T-helper 17 cell (primary cell): ENCODE measurements at regions not wholly inside any gene's neighbourhood (a gene's known extent, or its start where the extent isn't known, plus 50 kb on each side); places are given as distances from the start of the nearest gene placed in this dataset.

Experiments
- ATAC-seq: fragments of 150-1000 bp; cut with Tn5 transposase; 2 replicates; pipeline ENCODE4 v1.10.0; 2021; ENCODE audit warnings: mild to moderate bottlenecking, moderate library complexity
- DNase-seq, 3 donors: peaks; one replicate each; pipeline versions ENCODE4 v3.0.0 to v3.0.0-alpha.2; 2020 to 2021
- H3K9me3 ChIP-seq: one replicate; pipeline ENCODE4 v1.7.0; 2013; ENCODE audit warnings: low read length, mild to moderate bottlenecking; ENCODE audit not compliant: control insufficient read depth, poor library complexity, severe bottlenecking
- H3K27ac Mint-ChIP-seq: one replicate; pipeline ENCODE4 v1.8.0; 2022; ENCODE audit warnings: mild to moderate bottlenecking, moderate library complexity, mixed read lengths
- H3K27me3 Mint-ChIP-seq: one replicate; pipeline ENCODE4 v1.8.0; 2022; ENCODE audit warnings: mixed read lengths
- H3K36me3 Mint-ChIP-seq: one replicate; pipeline ENCODE4 v1.8.0; 2022; ENCODE audit warnings: low read depth, mixed read lengths
- H3K4me1 Mint-ChIP-seq: one replicate; pipeline ENCODE4 v1.8.0; 2022; ENCODE audit warnings: mild to moderate bottlenecking, mixed read lengths
- H3K4me3 Mint-ChIP-seq: one replicate; pipeline ENCODE4 v1.8.0; 2022; ENCODE audit warnings: mild to moderate bottlenecking, moderate library complexity, mixed read lengths

- DNase-seq (no peak), ATAC-seq (no peak)
- no peaks in the 10 kb centered on the region for H3K9me3 ChIP-seq
- Mint-ChIP-seq H3K4me3 (no peak overlapping the region), H3K27ac (no peak overlapping the region), H3K36me3 (no peaks in the 10 kb centered on the region), H3K27me3 (no peaks in the 10 kb centered on the region), H3K4me1 (no peaks in the 10 kb centered on the region)
Observed at GRCh38 chr18:40469851-40470250, 1485.2 kb upstream of the PIK3C3 start.

GRCh38 chr18:40469316-40469715 lies 1485.7 kb upstream of the PIK3C3 start:
- H3K4me3 Mint-ChIP-seq: no peak overlapping the region
- H3K27me3 Mint-ChIP-seq: no peaks in the 10 kb centered on the region
- no peaks in the 10 kb centered on the region for H3K4me1 Mint-ChIP-seq
- no peaks in the 10 kb centered on the region for H3K36me3 Mint-ChIP-seq
- DNase-seq (no peak), ATAC-seq (no peak)
- H3K9me3 ChIP-seq: no peaks in the 10 kb centered on the region
- no peak overlapping the region for H3K27ac Mint-ChIP-seq

- H3K27ac Mint-ChIP-seq: no peak overlapping the region
- DNase-seq (no peak), ATAC-seq (no peak)
- H3K9me3 ChIP-seq: no peaks in the 10 kb centered on the region
- no peak overlapping the region for H3K4me3 Mint-ChIP-seq
- H3K36me3 Mint-ChIP-seq: no peaks in the 10 kb centered on the region
- no peaks in the 10 kb centered on the region for H3K27me3 Mint-ChIP-seq
- no peaks in the 10 kb centered on the region for H3K4me1 Mint-ChIP-seq
Observed at GRCh38 chr18:40464032-40464431, 1491.0 kb upstream of the PIK3C3 start.

GRCh38 chr18:40453903-40454302 lies 1501.1 kb upstream of the PIK3C3 start:
- H3K27me3 Mint-ChIP-seq: no peaks in the 10 kb centered on the region
- H3K36me3 Mint-ChIP-seq: no peaks in the 10 kb centered on the region
- no peak for ATAC-seq
- H3K27ac Mint-ChIP-seq: no peak overlapping the region
- no peak for DNase-seq
- no peaks in the 10 kb centered on the region for H3K4me1 Mint-ChIP-seq
- H3K4me3 Mint-ChIP-seq: no peak overlapping the region
- H3K9me3 ChIP-seq: no peaks in the 10 kb centered on the region

GRCh38 chr18:40452599-40452998 lies 1502.4 kb upstream of the PIK3C3 start:
- no peak for ATAC-seq

GRCh38 chr18:40450751-40451150 lies 1504.3 kb upstream of the PIK3C3 start:
- Mint-ChIP-seq H3K27ac (no peak overlapping the region), H3K4me3 (no peak overlapping the region), H3K27me3 (no peaks in the 10 kb centered on the region), H3K36me3 (no peaks in the 10 kb centered on the region), H3K4me1 (no peaks in the 10 kb centered on the region)
- no peak for DNase-seq
- no peak for ATAC-seq
- no peaks in the 10 kb centered on the region for H3K9me3 ChIP-seq

More at GRCh38 chr18:40452599-40452998, 1502.4 kb upstream of the PIK3C3 start:
- DNase-seq: no peak
- Mint-ChIP-seq H3K4me1 (no peaks in the 10 kb centered on the region), H3K36me3 (no peaks in the 10 kb centered on the region), H3K4me3 (no peak overlapping the region), H3K27me3 (no peaks in the 10 kb centered on the region), H3K27ac (no peak overlapping the region)
- no peaks in the 10 kb centered on the region for H3K9me3 ChIP-seq

- no peaks in the 10 kb centered on the region for H3K4me1 Mint-ChIP-seq
- H3K36me3 Mint-ChIP-seq: no peaks in the 10 kb centered on the region
- ATAC-seq (no peak), DNase-seq (no peak)
- H3K27me3 Mint-ChIP-seq: no peaks in the 10 kb centered on the region
- no peak overlapping the region for H3K4me3 Mint-ChIP-seq
- no peak overlapping the region for H3K27ac Mint-ChIP-seq
- H3K9me3 ChIP-seq: no peaks in the 10 kb centered on the region
Observed at GRCh38 chr18:40447820-40448219, 1507.2 kb upstream of the PIK3C3 start.

GRCh38 chr18:40440088-40440487 lies 1514.9 kb upstream of the PIK3C3 start:
- ATAC-seq (no peak), DNase-seq (no peak)
- no peaks in the 10 kb centered on the region for H3K4me1 Mint-ChIP-seq
- H3K36me3 Mint-ChIP-seq: no peaks in the 10 kb centered on the region
- no peak overlapping the region for H3K4me3 Mint-ChIP-seq
- H3K27me3 Mint-ChIP-seq: no peaks in the 10 kb centered on the region
- H3K27ac Mint-ChIP-seq: no peak overlapping the region
- H3K9me3 ChIP-seq: no peaks in the 10 kb centered on the region

GRCh38 chr18:40437517-40437916 lies 1517.5 kb upstream of the PIK3C3 start:
- H3K9me3 ChIP-seq: no peaks in the 10 kb centered on the region
- ATAC-seq: no peak
- H3K27ac Mint-ChIP-seq: no peak overlapping the region
- no peaks in the 10 kb centered on the region for H3K36me3 Mint-ChIP-seq
- no peaks in the 10 kb centered on the region for H3K27me3 Mint-ChIP-seq
- H3K4me3 Mint-ChIP-seq: no peak overlapping the region
- no peak for DNase-seq
- no peaks in the 10 kb centered on the region for H3K4me1 Mint-ChIP-seq

GRCh38 chr18:40431071-40431985 lies 1523.7 kb upstream of the PIK3C3 start:
- Mint-ChIP-seq H3K4me3 (no peak overlapping the region), H3K36me3 (no peaks in the 10 kb centered on the region), H3K4me1 (no peaks in the 10 kb centered on the region), H3K27ac (no peak overlapping the region), H3K27me3 (no peaks in the 10 kb centered on the region)
- no peak for ATAC-seq
- no peaks in the 10 kb centered on the region for H3K9me3 ChIP-seq
- no peak for DNase-seq

GRCh38 chr18:40423291-40423690 lies 1531.7 kb upstream of the PIK3C3 start:
- H3K4me1 Mint-ChIP-seq: no peaks in the 10 kb centered on the region
- no peaks in the 10 kb centered on the region for H3K36me3 Mint-ChIP-seq
- ATAC-seq (no peak), DNase-seq (no peak)
- no peaks in the 10 kb centered on the region for H3K27me3 Mint-ChIP-seq
- H3K9me3 ChIP-seq: no peaks in the 10 kb centered on the region
- no peak overlapping the region for H3K27ac Mint-ChIP-seq
- no peak overlapping the region for H3K4me3 Mint-ChIP-seq

GRCh38 chr18:40420675-40421074 lies 1534.4 kb upstream of the PIK3C3 start:
- no peaks in the 10 kb centered on the region for H3K9me3 ChIP-seq
- ATAC-seq: no peak
- Mint-ChIP-seq H3K4me3 (no peak overlapping the region), H3K27me3 (no peaks in the 10 kb centered on the region), H3K36me3 (no peaks in the 10 kb centered on the region), H3K4me1 (no peaks in the 10 kb centered on the region), H3K27ac (no peak overlapping the region)
- DNase-seq: no peak

GRCh38 chr18:40417501-40417900 lies 1537.5 kb upstream of the PIK3C3 start:
- Mint-ChIP-seq H3K36me3 (no peaks in the 10 kb centered on the region), H3K27ac (no peak overlapping the region), H3K4me1 (no peaks in the 10 kb centered on the region), H3K4me3 (no peak overlapping the region), H3K27me3 (no peaks in the 10 kb centered on the region)
- H3K9me3 ChIP-seq: no peaks in the 10 kb centered on the region
- no peak for DNase-seq
- no peak for ATAC-seq

GRCh38 chr18:40415821-40416220 lies 1539.2 kb upstream of the PIK3C3 start:
- no peaks in the 10 kb centered on the region for H3K4me1 Mint-ChIP-seq
- no peaks in the 10 kb centered on the region for H3K36me3 Mint-ChIP-seq

More at GRCh38 chr18:40415821-40416220, 1539.2 kb upstream of the PIK3C3 start:
- ATAC-seq: no peak
- H3K4me3 Mint-ChIP-seq: no peak overlapping the region
- H3K27ac Mint-ChIP-seq: no peak overlapping the region
- no peaks in the 10 kb centered on the region for H3K27me3 Mint-ChIP-seq
- no peaks in the 10 kb centered on the region for H3K9me3 ChIP-seq
- DNase-seq: no peak
